ENCODE measurements at regions not wholly inside any gene's neighbourhood (a gene's known extent, or its start where the extent isn't known, plus 50 kb on each side); places are given as distances from the start of the nearest gene placed in this dataset.
"Not testable (repeated sequence)": the region's sequence is repeated elsewhere in the genome, so short reads cannot be mapped to it uniquely, and the experiment has no call there.

GRCh38 chr13:24931450-24932251 lies 164.3 kb upstream of the PABPC3 start:
- no peaks in the 10 kb centered on the region for H3K9me3 ChIP-seq
- H3K4me1 ChIP-seq (ENCODE audit: control insufficient read depth in 1 of 2, insufficient read depth in 1 of 2, low read depth in 1 of 2, low read length in 1 of 2) = peaks cover 0 to 16% of the 10 kb centered on the region in 2 experiments
- H3K27ac ChIP-seq = no peak overlapping the region
- TF ChIP-seq CTCF (IDR thresholded peaks at IDR 0.05) = no peak
- H3K4me3 ChIP-seq (ENCODE audit: low read depth in 1 of 2, low read length in 1 of 2) = no peak overlapping the region
- H3K27me3 ChIP-seq = peaks cover 32% of the 10 kb centered on the region
- H3K36me3 ChIP-seq = no peaks in the 10 kb centered on the region

- not testable (repeated sequence) for H3K36me3 ChIP-seq; H3K27ac ChIP-seq; H3K9me3 ChIP-seq; H3K4me3 ChIP-seq (ENCODE audit: low read depth in 1 of 2, low read length in 1 of 2)
- Histone ChIP-seq H3K27me3 (peaks cover 32% of the 10 kb centered on the region), H3K4me1 (ENCODE audit: control insufficient read depth in 1 of 2, insufficient read depth in 1 of 2, low read depth in 1 of 2, low read length in 1 of 2) (peaks cover 0 to 16% of the 10 kb centered on the region in 2 experiments)
Observed at GRCh38 chr13:24933106-24934023, 162.6 kb upstream of the PABPC3 start.

GRCh38 chr13:24934024-24934385 lies 161.9 kb upstream of the PABPC3 start:
- Histone ChIP-seq H3K4me1 (ENCODE audit: control insufficient read depth in 1 of 2, insufficient read depth in 1 of 2, low read depth in 1 of 2, low read length in 1 of 2) (peaks cover 0 to 16% of the 10 kb centered on the region in 2 experiments), H3K27me3 (peaks cover 32% of the 10 kb centered on the region)
- H3K4me3 ChIP-seq (ENCODE audit: low read depth in 1 of 2, low read length in 1 of 2); H3K36me3 ChIP-seq; H3K27ac ChIP-seq; H3K9me3 ChIP-seq: not testable (repeated sequence)

- no peak for TF ChIP-seq CTCF (IDR thresholded peaks at IDR 0.05)
- Histone ChIP-seq H3K27me3 (no peaks in the 10 kb centered on the region), H3K4me1 (ENCODE audit: control insufficient read depth in 1 of 2, insufficient read depth in 1 of 2, low read depth in 1 of 2, low read length in 1 of 2) (no peaks in the 10 kb centered on the region), H3K4me3 (ENCODE audit: low read depth in 1 of 2, low read length in 1 of 2) (no peak overlapping the region), H3K27ac (no peak overlapping the region), H3K9me3 (no peaks in the 10 kb centered on the region), H3K36me3 (no peaks in the 10 kb centered on the region)
Observed at GRCh38 chr13:24938966-24939365, 157.0 kb upstream of the PABPC3 start.

GRCh38 chr13:24941023-24941713 lies 154.8 kb upstream of the PABPC3 start:
- H3K27me3 ChIP-seq; H3K4me1 ChIP-seq (ENCODE audit: control insufficient read depth in 1 of 2, insufficient read depth in 1 of 2, low read depth in 1 of 2, low read length in 1 of 2); H3K27ac ChIP-seq; H3K9me3 ChIP-seq; H3K36me3 ChIP-seq; H3K4me3 ChIP-seq (ENCODE audit: low read depth in 1 of 2, low read length in 1 of 2): not testable (repeated sequence)

- Histone ChIP-seq H3K9me3 (no peaks in the 10 kb centered on the region), H3K36me3 (no peaks in the 10 kb centered on the region), H3K4me3 (ENCODE audit: low read depth in 1 of 2, low read length in 1 of 2) (no peak overlapping the region), H3K27ac (no peak overlapping the region), H3K4me1 (ENCODE audit: control insufficient read depth in 1 of 2, insufficient read depth in 1 of 2, low read depth in 1 of 2, low read length in 1 of 2) (no peaks in the 10 kb centered on the region), H3K27me3 (no peaks in the 10 kb centered on the region)
- no peak for TF ChIP-seq CTCF (IDR thresholded peaks at IDR 0.05)
Observed at GRCh38 chr13:24943136-24943535, 152.8 kb upstream of the PABPC3 start.

- not testable (repeated sequence) for H3K27me3 ChIP-seq; H3K9me3 ChIP-seq; H3K4me1 ChIP-seq (ENCODE audit: control insufficient read depth in 1 of 2, insufficient read depth in 1 of 2, low read depth in 1 of 2, low read length in 1 of 2); H3K27ac ChIP-seq; H3K36me3 ChIP-seq; H3K4me3 ChIP-seq (ENCODE audit: low read depth in 1 of 2, low read length in 1 of 2)
Observed at GRCh38 chr13:24944073-24944472, 151.9 kb upstream of the PABPC3 start.

GRCh38 chr13:24948977-24949376 lies 147.0 kb upstream of the PABPC3 start:
- H3K4me3 ChIP-seq (ENCODE audit: low read depth in 1 of 2, low read length in 1 of 2) = not testable (repeated sequence)

GRCh38 chr13:24950611-24951010 lies 145.3 kb upstream of the PABPC3 start:
- H3K27me3 ChIP-seq; H3K4me3 ChIP-seq (ENCODE audit: low read depth in 1 of 2, low read length in 1 of 2); H3K27ac ChIP-seq; H3K36me3 ChIP-seq; H3K4me1 ChIP-seq (ENCODE audit: control insufficient read depth in 1 of 2, insufficient read depth in 1 of 2, low read depth in 1 of 2, low read length in 1 of 2); H3K9me3 ChIP-seq: not testable (repeated sequence)

More at GRCh38 chr13:24948977-24949376, 147.0 kb upstream of the PABPC3 start:
- H3K9me3 ChIP-seq; H3K36me3 ChIP-seq; H3K27me3 ChIP-seq; H3K4me1 ChIP-seq (ENCODE audit: control insufficient read depth in 1 of 2, insufficient read depth in 1 of 2, low read depth in 1 of 2, low read length in 1 of 2); H3K27ac ChIP-seq: not testable (repeated sequence)

- not testable (repeated sequence) for H3K36me3 ChIP-seq; H3K27me3 ChIP-seq; H3K27ac ChIP-seq; H3K9me3 ChIP-seq; H3K4me1 ChIP-seq (ENCODE audit: control insufficient read depth in 1 of 2, insufficient read depth in 1 of 2, low read depth in 1 of 2, low read length in 1 of 2); H3K4me3 ChIP-seq (ENCODE audit: low read depth in 1 of 2, low read length in 1 of 2)
Observed at GRCh38 chr13:24967970-24968369, 128.0 kb upstream of the PABPC3 start.

Data from neutrophil (primary cell).